HCT116 (cell line): ENCODE measurements at regions not wholly inside any gene's neighbourhood (a gene's known extent, or its start where the extent isn't known, plus 50 kb on each side); places are given as distances from the start of the nearest gene placed in this dataset.

ENCODE experiments used
- CTCF ChIP-seq, 3 experiments: fragments of 200-600 bp in 1 of 3; sonication (generic) in 1 of 3; IDR thresholded peaks in 2 of 3; conservative IDR thresholded peaks in 1 of 3; 2 replicates each; pipeline ENCODE4 v1.5.1; 2012 to 2017; ENCODE audit warnings: low read depth in 2 of 3, low read length in 2 of 3, antibody characterized with exemption in 1 of 3, borderline replicate concordance in 1 of 3, control low read depth in 1 of 3, mild to moderate bottlenecking in 1 of 3, mixed read lengths in 1 of 3, mixed run types in 1 of 3, moderate library complexity in 1 of 3; ENCODE audit not compliant: insufficient read depth in 1 of 3
- EGR1 ChIP-seq: IDR thresholded peaks from 2 replicates; pipeline ENCODE4 v1.6.1; 2012; ENCODE audit warnings: low read depth
- JUND ChIP-seq: IDR thresholded peaks from 2 replicates; pipeline ENCODE4 v1.6.1; 2012
- POLR2A ChIP-seq: IDR thresholded peaks from 2 replicates; pipeline ENCODE4 v1.7.0; 2011; ENCODE audit warnings: borderline replicate concordance; ENCODE audit not compliant: insufficient read depth, insufficient read length; ENCODE audit errors: extremely low read depth
- POLR2AphosphoS5 ChIP-seq: IDR thresholded peaks from 2 replicates; pipeline ENCODE4 v1.6.1; 2011; ENCODE audit warnings: mild to moderate bottlenecking, low read depth, low read length, moderate library complexity
- REST ChIP-seq: IDR thresholded peaks from 2 replicates; pipeline ENCODE4 v1.6.1; 2012; ENCODE audit warnings: low read depth
- SP1 ChIP-seq: IDR thresholded peaks from 2 replicates; pipeline ENCODE4 v1.6.1; 2012; ENCODE audit warnings: low read depth
- ZBTB33 ChIP-seq: IDR thresholded peaks from 2 replicates; pipeline ENCODE4 v1.6.1; 2011; ENCODE audit warnings: mild to moderate bottlenecking, low read length, moderate library complexity; ENCODE audit not compliant: insufficient replicate concordance; ENCODE audit errors: extremely low read depth

- no peak for TF ChIP-seq ZBTB33
- no peak for TF ChIP-seq CTCF (IDR thresholded peaks at IDR 0.05 in 2 of 3, conservative IDR thresholded peaks at IDR 0.05 in 1 of 3; ENCODE audit: borderline replicate concordance in 1 of 3, insufficient read depth in 1 of 3, low read depth in 2 of 3, low read length in 2 of 3)
- no peak for TF ChIP-seq POLR2A
- TF ChIP-seq POLR2AphosphoS5, result no peak
- no peak for TF ChIP-seq JUND
- no peak for TF ChIP-seq EGR1
- no peak for TF ChIP-seq REST
- no peak for TF ChIP-seq SP1
Observed at GRCh38 chr7:108629651-108630400, 60.2 kb downstream of the DNAJB9 start.
